GM21737 (cell line): ENCODE measurements at regions not wholly inside any gene's neighbourhood (a gene's known extent, or its start where the extent isn't known, plus 50 kb on each side); places are given as distances from the start of the nearest gene placed in this dataset.

Experiments
- ATAC-seq: cut with Tn5 transposase; IDR thresholded peaks from one replicate; pipeline ENCODE4 v1.9.1; 2021; ENCODE audit warnings: mild to moderate bottlenecking, moderate library complexity; ENCODE audit not compliant: unreplicated experiment

- no peak for ATAC-seq
Measured at GRCh38 chr2:56508662-56509061, 324.9 kb downstream of the CCDC85A start.

- no peak for ATAC-seq
Measured at GRCh38 chr2:56510610-56511009, 326.8 kb downstream of the CCDC85A start.

- no peak for ATAC-seq
Measured at GRCh38 chr2:56515399-56515798, 331.6 kb downstream of the CCDC85A start.

GRCh38 chr2:56519806-56520205 is 336.0 kb downstream of the CCDC85A start:
- no peak for ATAC-seq

GRCh38 chr2:56522605-56523089 is 338.9 kb downstream of the CCDC85A start:
- no peak for ATAC-seq

GRCh38 chr2:56523816-56524215 is 340.0 kb downstream of the CCDC85A start:
- no peak for ATAC-seq

GRCh38 chr2:56531668-56532420 is 348.1 kb downstream of the CCDC85A start:
- ATAC-seq: no peak

GRCh38 chr2:56534321-56534720 is 350.5 kb downstream of the CCDC85A start:
- ATAC-seq: no peak

- no peak for ATAC-seq
Measured at GRCh38 chr2:56537756-56538155, 354.0 kb downstream of the CCDC85A start.

GRCh38 chr2:56539618-56540017 is 355.8 kb downstream of the CCDC85A start:
- no peak for ATAC-seq

GRCh38 chr2:56540467-56540866 is 356.7 kb downstream of the CCDC85A start:
- ATAC-seq: no peak

- no peak for ATAC-seq
Measured at GRCh38 chr2:56540916-56541315, 357.1 kb downstream of the CCDC85A start.

- ATAC-seq: no peak
Measured at GRCh38 chr2:56542213-56542612, 358.4 kb downstream of the CCDC85A start.

- no peak for ATAC-seq
Measured at GRCh38 chr2:56565143-56565542, 381.4 kb downstream of the CCDC85A start.

- ATAC-seq: no peak
Measured at GRCh38 chr2:56571074-56571473, 387.3 kb downstream of the CCDC85A start.

GRCh38 chr2:56576001-56576400 is 392.2 kb downstream of the CCDC85A start:
- ATAC-seq: no peak

- no peak for ATAC-seq
Measured at GRCh38 chr2:56580242-56580641, 396.5 kb downstream of the CCDC85A start.

GRCh38 chr2:56582570-56582969 is 398.8 kb downstream of the CCDC85A start:
- no peak for ATAC-seq

- no peak for ATAC-seq
Measured at GRCh38 chr2:56583796-56584315, 400.1 kb downstream of the CCDC85A start.

GRCh38 chr2:56587456-56587855 is 403.7 kb downstream of the CCDC85A start:
- no peak for ATAC-seq

- ATAC-seq: no peak
Measured at GRCh38 chr2:56589194-56589593, 405.4 kb downstream of the CCDC85A start.

- no peak for ATAC-seq
Measured at GRCh38 chr2:56589835-56590234, 406.0 kb downstream of the CCDC85A start.

GRCh38 chr2:56590611-56591010 is 406.8 kb downstream of the CCDC85A start:
- no peak for ATAC-seq
